Nephron progenitor cell (in vitro differentiated cells): ENCODE measurements at regions not wholly inside any gene's neighbourhood (a gene's known extent, or its start where the extent isn't known, plus 50 kb on each side); places are given as distances from the start of the nearest gene placed in this dataset.

Source experiments
- DNase-seq: peaks from one replicate; pipeline ENCODE4 v3.0.0; 2021
- H3K27ac Mint-ChIP-seq: 2 replicates; pipeline ENCODE4 v1.8.0; 2021; ENCODE audit warnings: mild to moderate bottlenecking, moderate library complexity, mixed read lengths
- H3K27me3 Mint-ChIP-seq: 2 replicates; pipeline ENCODE4 v1.8.0; 2021; ENCODE audit warnings: mild to moderate bottlenecking, low read depth, mixed read lengths; ENCODE audit not compliant: poor library complexity
- H3K36me3 Mint-ChIP-seq: 2 replicates; pipeline ENCODE4 v1.8.0; 2021; ENCODE audit warnings: low read depth, mixed read lengths
- H3K4me1 Mint-ChIP-seq: 2 replicates; pipeline ENCODE4 v1.8.0; 2021; ENCODE audit warnings: mixed read lengths
- H3K4me3 Mint-ChIP-seq: 2 replicates; pipeline ENCODE4 v1.8.0; 2021; ENCODE audit warnings: mild to moderate bottlenecking, moderate library complexity, mixed read lengths
- H3K9me3 Mint-ChIP-seq: 2 replicates; pipeline ENCODE4 v1.8.0; 2021; ENCODE audit warnings: mild to moderate bottlenecking, moderate library complexity, mixed read lengths
- CTCF ChIP-seq: fragments of 200-600 bp; sonication (generic); IDR thresholded peaks from 2 replicates; pipeline ENCODE4 v1.5.0; 2021; ENCODE audit warnings: antibody characterized with exemption

- Mint-ChIP-seq H3K27me3 (peaks cover 10% of the 10 kb centered on the region), H3K4me3 (no peak overlapping the region), H3K4me1 (peaks cover 7% of the 10 kb centered on the region), H3K36me3 (peaks cover 9% of the 10 kb centered on the region), H3K27ac (no peak overlapping the region), H3K9me3 (peaks cover 20% of the 10 kb centered on the region)
- DNase-seq = no peak
- no peak for TF ChIP-seq CTCF
Measured at GRCh38 chr10:45209888-45210287, 105.5 kb downstream of the OR13A1 start.

GRCh38 chr10:45211576-45211975, 103.8 kb downstream of the OR13A1 start:
- Mint-ChIP-seq H3K4me3 (no peak overlapping the region), H3K27ac (no peak overlapping the region), H3K4me1 (peaks cover under 1% of the 10 kb centered on the region), H3K9me3 (peaks cover 20% of the 10 kb centered on the region), H3K27me3 (peaks cover 10% of the 10 kb centered on the region), H3K36me3 (peaks cover 9% of the 10 kb centered on the region)
- no peak for TF ChIP-seq CTCF
- DNase-seq = no peak

GRCh38 chr10:45219416-45219815, 96.0 kb downstream of the OR13A1 start:
- Mint-ChIP-seq H3K27ac (no peak overlapping the region), H3K9me3 (no peaks in the 10 kb centered on the region), H3K27me3 (peaks cover 18% of the 10 kb centered on the region), H3K4me3 (no peak overlapping the region), H3K4me1 (peaks cover 4% of the 10 kb centered on the region), H3K36me3 (no peaks in the 10 kb centered on the region)
- no peak for TF ChIP-seq CTCF
- no peak for DNase-seq

GRCh38 chr10:45220931-45221330, 94.5 kb downstream of the OR13A1 start:
- Mint-ChIP-seq H3K9me3 (no peaks in the 10 kb centered on the region), H3K4me3 (no peak overlapping the region), H3K27me3 (peaks cover 18% of the 10 kb centered on the region), H3K4me1 (peaks cover 4% of the 10 kb centered on the region), H3K36me3 (no peaks in the 10 kb centered on the region), H3K27ac (no peak overlapping the region)
- TF ChIP-seq CTCF = no peak
- no peak for DNase-seq

- Mint-ChIP-seq H3K9me3 (peaks cover 6% of the 10 kb centered on the region), H3K4me1 (peaks cover 4% of the 10 kb centered on the region), H3K27ac (no peak overlapping the region), H3K4me3 (no peak overlapping the region), H3K36me3 (no peaks in the 10 kb centered on the region), H3K27me3 (peaks cover 39% of the 10 kb centered on the region)
- no peak for TF ChIP-seq CTCF
- DNase-seq = no peak
Measured at GRCh38 chr10:45224219-45224841, 91.1 kb downstream of the OR13A1 start.

DNA sequence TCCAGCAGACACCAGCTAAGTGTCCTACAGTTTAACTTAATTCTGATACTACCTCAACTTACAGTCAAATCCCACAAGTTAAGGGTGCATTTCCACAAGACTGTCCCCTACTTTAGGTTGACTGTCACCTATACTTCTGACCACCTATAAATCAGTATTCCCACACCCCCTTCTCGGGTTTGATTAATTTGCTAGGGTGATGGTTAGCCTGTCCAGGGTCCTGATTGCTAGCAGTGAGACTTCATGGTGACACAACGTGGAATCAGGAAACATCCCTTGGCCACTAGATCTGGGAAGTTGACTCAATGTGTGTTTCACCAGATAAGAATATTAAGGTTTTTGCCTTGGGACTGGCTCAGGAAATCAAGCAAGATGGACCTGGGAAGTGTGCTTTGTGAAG, 88.4 kb downstream of the OR13A1 start:
- no peak for DNase-seq
- no peaks in the 10 kb centered on the region for H3K36me3 Mint-ChIP-seq
- H3K27ac Mint-ChIP-seq = no peak overlapping the region
- no peaks in the 10 kb centered on the region for H3K4me1 Mint-ChIP-seq
- no peak overlapping the region for H3K4me3 Mint-ChIP-seq
- no peak for TF ChIP-seq CTCF
- H3K9me3 Mint-ChIP-seq = peaks cover 20% of the 10 kb centered on the region
- H3K27me3 Mint-ChIP-seq = peaks cover 43% of the 10 kb centered on the region
